Kidney (tissue), 13 donors: ENCODE measurements at regions not wholly inside any gene's neighbourhood (a gene's known extent, or its start where the extent isn't known, plus 50 kb on each side); places are given as distances from the start of the nearest gene placed in this dataset.

Experiments
- DNase-seq, 5 donors: peaks; one replicate each; pipeline ENCODE4 v3.0.0-alpha.2; 2013 to 2020
- FAIRE-seq: peaks from 2 replicates; lab custom pipeline; 2012; peaks lifted over from hg19 to GRCh38; lab: Jason Lieb, UNC
- H3K27ac ChIP-seq, 2 donors: one replicate each; pipeline ENCODE4 v1.7.0; 2013; ENCODE audit warnings: low read depth in 2 of 2, low read length in 2 of 2, inconsistent platforms in 1 of 2
- H3K27me3 ChIP-seq: one replicate; pipeline ENCODE4 v1.7.1; 2013; ENCODE audit warnings: low read length, inconsistent platforms; ENCODE audit not compliant: control insufficient read depth, insufficient read depth
- H3K36me3 ChIP-seq, 3 donors: one replicate each; pipeline versions ENCODE4 v1.7.0 to v1.7.1; 2013; ENCODE audit warnings: low read length in 3 of 3, control low read depth in 1 of 3, inconsistent platforms in 1 of 3; ENCODE audit not compliant: insufficient read depth in 3 of 3, control insufficient read depth in 2 of 3
- H3K4me1 ChIP-seq, 3 donors: one replicate each; pipeline versions ENCODE4 v1.7.0 to v1.7.1; 2013; ENCODE audit warnings: low read length in 3 of 3, inconsistent platforms in 1 of 3, low read depth in 1 of 3; ENCODE audit not compliant: control insufficient read depth in 2 of 3, insufficient read depth in 2 of 3
- H3K4me3 ChIP-seq, 3 donors: one replicate each; pipeline versions ENCODE4 v1.7.0 to v1.8.1; 2013; ENCODE audit warnings: low read length in 3 of 3, control low read depth in 1 of 3, inconsistent platforms in 1 of 3
- H3K9ac ChIP-seq, 3 donors: one replicate each; pipeline versions ENCODE4 v1.7.0 to v1.7.1; 2013; ENCODE audit warnings: low read length in 3 of 3, control low read depth in 1 of 3, inconsistent platforms in 1 of 3
- H3K9me3 ChIP-seq, 3 donors: one replicate each; pipeline versions ENCODE4 v1.7.0 to v1.7.1; 2013; ENCODE audit warnings: low read length in 3 of 3, control low read depth in 1 of 3, inconsistent platforms in 1 of 3; ENCODE audit not compliant: control insufficient read depth in 2 of 3, insufficient read depth in 1 of 3
- CTCF ChIP-seq: IDR thresholded peaks from 3 replicates; pipeline ENCODE4 v1.5.1; 2012; ENCODE audit warnings: mild to moderate bottlenecking, moderate library complexity, borderline replicate concordance; ENCODE audit not compliant: insufficient read depth; ENCODE audit errors: extremely low read depth
- intact Hi-C: fragments of 100-400 bp; cut with DNase I; formaldehyde crosslinking; loops from one replicate; pipeline ENCODE4 v1.11.1; 2022
- donor health status: control.
- donor health status: control.
- donor health status: control.
- donor health status: control.
- donor health status: control.
- donor health status: DM: yes; HTN: yes; CAD: no.
- donor health status: Normal renal cell carcinoma (clear cell type).

DNA sequence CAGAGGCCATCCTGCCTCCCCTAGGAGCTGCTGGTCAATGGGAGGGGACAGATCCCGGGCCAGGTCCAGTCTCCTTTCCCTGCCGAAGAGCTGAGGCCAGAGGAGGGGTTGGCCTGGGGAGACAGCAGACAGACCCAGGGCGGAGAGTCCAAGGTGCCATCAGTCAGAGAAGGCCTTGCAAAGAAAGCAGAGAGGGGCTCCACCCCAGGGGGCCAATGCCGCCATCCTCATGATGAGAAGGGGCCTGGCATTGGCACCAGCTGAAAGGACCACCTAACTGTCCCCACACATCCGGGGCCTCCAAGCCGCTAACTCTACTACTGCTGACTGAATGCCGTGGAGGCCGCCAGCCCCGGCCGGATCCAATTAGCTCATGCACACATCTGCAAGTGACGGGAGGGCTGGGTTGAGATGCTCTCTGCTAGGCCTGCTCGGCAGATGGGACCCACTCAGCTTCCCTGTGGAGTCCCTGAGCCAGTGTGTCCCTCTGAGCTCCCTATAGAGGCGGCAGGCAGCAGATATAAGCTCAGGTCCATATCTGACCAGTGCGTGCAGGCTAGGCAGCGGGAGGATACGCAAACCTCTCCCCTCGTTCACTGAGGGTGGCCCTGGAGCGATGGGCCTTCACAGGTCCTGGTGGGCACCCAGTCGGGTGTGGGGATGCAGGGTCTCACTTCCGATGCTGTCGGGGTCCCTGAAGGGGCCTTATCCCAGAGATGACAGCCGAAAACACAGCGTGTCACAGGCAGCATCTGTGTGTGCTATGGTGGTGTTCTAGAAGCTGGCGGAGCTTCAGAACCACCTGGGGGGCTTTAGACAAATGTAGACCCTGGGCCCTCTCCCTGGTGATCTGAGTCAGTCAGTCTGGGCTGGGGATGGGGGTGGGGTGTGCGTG lies 183.9 kb downstream of the CTTN start:
- no peak overlapping the region for H3K9ac ChIP-seq
- H3K36me3 ChIP-seq = no peaks in the 10 kb centered on the region
- H3K4me1 ChIP-seq = no peaks in the 10 kb centered on the region
- TF ChIP-seq CTCF = no peak
- DNase-seq (peak in 2 of 5 donors; percentile 35 to 61), FAIRE-seq (no peak)
- intact Hi-C loops = no loop called here
- no peaks in the 10 kb centered on the region for H3K27me3 ChIP-seq
- no peak overlapping the region for H3K4me3 ChIP-seq
- no peak overlapping the region for H3K27ac ChIP-seq
- H3K9me3 ChIP-seq = no peaks in the 10 kb centered on the region

- no peak overlapping the region for H3K9ac ChIP-seq
- TF ChIP-seq CTCF = no peak
- DNase-seq (peak in 2 of 5 donors; percentile 19 to 38), FAIRE-seq (no peak)
- intact Hi-C loops = no loop called here
- no peak overlapping the region for H3K27ac ChIP-seq
- no peaks in the 10 kb centered on the region for H3K36me3 ChIP-seq
- H3K9me3 ChIP-seq = no peaks in the 10 kb centered on the region
- no peaks in the 10 kb centered on the region for H3K4me1 ChIP-seq
- H3K27me3 ChIP-seq = no peaks in the 10 kb centered on the region
- H3K4me3 ChIP-seq = no peak overlapping the region
These were observed 184.7 kb downstream of the CTTN start for GRCh38 chr11:70582886-70583641.

- intact Hi-C loops = no loop called here
- no peak overlapping the region for H3K4me3 ChIP-seq
- H3K9ac ChIP-seq = no peak overlapping the region
- no peaks in the 10 kb centered on the region for H3K36me3 ChIP-seq
- no peak overlapping the region for H3K27ac ChIP-seq
- peak in 2 of 5 donors; percentile 16 to 50 for DNase-seq
- H3K9me3 ChIP-seq = no peaks in the 10 kb centered on the region
- H3K4me1 ChIP-seq = no peaks in the 10 kb centered on the region
- H3K27me3 ChIP-seq = no peaks in the 10 kb centered on the region
- no peak for TF ChIP-seq CTCF
- no peak for FAIRE-seq
These were observed 185.5 kb downstream of the CTTN start for GRCh38 chr11:70583781-70584218.
